HG03457 (cell line): ENCODE measurements at regions not wholly inside any gene's neighbourhood (a gene's known extent, or its start where the extent isn't known, plus 50 kb on each side); places are given as distances from the start of the nearest gene placed in this dataset.
"Not testable (repeated sequence)": the region's sequence is repeated elsewhere in the genome, so short reads cannot be mapped to it uniquely, and the experiment has no call there.

Experiments
- ATAC-seq: cut with Tn5 transposase; IDR thresholded peaks from one replicate; pipeline ENCODE4 v1.9.1; 2021; ENCODE audit warnings: moderate number of reproducible peaks; ENCODE audit not compliant: unreplicated experiment

DNA sequence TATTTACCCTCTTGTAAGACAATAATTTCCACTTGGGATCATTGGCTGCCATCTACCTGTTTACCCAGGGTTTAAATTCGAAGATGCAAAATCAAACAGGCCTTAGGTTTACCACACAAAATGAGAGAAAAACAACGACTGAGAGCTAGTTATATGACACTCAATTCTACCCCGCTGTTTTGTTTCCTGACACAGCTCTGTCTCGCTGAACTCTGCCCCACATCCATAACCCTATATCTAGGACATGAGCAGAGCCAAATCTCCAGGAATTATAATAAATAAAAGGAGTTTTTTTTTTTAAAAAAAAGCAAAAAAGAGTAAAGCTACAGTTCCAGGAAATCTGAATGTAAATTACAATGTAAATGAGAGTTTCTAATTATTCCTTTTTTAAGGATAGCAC is 165.4 kb upstream of the NR2F2 start:
- no peak for ATAC-seq

DNA sequence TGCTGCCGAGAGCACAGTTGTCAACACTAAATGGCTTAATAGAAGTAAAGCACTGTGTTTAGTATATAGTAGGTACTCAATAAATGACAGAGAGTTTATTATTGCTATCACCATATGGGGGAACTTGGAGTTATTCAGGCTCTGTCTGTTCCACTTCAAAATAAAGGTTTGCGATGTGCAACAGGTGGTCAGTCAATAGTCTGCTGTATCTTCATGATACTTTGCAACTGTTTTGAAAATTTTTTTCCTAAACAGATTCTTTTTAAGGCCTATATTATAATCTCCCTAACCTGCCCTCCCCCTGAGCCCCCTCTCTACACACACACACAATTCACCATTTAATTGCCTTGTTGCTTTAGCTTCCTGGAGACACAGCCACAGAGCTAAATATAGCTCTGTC is 164.7 kb upstream of the NR2F2 start:
- ATAC-seq, result no peak

DNA sequence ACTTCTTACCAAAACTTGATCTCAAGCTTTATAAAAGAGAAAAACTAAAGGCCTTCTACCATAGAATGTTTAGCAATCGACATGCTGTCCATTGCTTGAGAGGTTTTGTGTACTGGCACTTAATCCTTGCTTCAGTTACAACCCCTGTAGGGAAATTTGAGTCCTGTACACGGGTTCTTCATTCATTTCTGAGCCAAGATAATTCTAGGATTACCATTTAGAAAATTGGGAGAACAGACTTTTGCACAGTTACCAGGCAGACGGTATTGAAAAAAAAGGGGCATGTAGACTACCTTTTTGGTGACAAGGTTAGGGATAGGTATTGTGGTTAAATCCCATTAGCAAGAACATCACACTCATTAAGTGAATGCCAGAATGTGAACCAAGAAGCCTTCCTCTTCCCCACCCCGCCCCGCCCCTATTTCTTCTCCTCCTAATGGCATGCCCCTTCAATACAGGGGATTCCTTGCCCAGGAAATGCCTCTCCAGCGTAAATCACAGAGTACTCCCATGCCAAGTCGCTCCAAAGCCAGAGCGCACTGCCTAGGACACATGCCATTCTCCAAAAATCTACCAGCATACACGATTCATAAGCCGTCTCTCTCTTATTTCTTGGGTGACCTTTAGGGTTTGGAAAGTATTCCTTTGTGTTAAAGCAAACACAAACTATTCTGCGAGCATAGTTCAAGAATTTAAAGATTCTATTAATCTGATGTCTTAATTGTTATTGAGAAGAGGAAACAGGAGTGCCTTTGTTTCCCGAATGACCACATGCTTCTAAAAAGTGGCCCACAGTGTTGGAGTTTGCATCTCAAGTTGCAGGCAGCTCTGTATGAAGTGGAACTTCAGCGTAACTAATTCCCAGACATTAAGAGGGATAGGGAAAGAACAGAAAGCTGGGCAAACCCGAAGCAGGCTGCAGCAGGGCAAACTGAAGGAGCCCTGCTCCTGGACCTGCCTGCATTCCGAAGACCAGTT is 164.0 kb upstream of the NR2F2 start:
- ATAC-seq, result no peak

DNA sequence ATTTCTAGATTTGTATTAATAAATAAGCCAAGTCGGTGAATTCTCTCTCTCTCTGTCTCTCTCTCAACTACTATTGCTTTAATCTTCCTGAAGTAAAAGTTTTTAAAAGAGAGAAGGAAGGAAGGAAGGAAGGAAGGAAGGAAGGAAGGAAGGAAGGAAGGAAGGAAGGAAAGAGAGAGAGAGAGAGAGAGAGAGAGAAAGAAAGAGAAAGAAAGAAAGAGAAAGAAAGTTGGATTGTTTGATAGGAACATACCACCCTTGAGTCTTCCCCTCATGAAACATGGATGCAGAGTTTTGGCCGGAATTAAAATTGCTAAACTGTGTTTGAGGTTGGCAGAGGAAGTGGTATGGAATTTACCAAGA is 159.9 kb upstream of the NR2F2 start:
- ATAC-seq, result not testable (repeated sequence)

DNA sequence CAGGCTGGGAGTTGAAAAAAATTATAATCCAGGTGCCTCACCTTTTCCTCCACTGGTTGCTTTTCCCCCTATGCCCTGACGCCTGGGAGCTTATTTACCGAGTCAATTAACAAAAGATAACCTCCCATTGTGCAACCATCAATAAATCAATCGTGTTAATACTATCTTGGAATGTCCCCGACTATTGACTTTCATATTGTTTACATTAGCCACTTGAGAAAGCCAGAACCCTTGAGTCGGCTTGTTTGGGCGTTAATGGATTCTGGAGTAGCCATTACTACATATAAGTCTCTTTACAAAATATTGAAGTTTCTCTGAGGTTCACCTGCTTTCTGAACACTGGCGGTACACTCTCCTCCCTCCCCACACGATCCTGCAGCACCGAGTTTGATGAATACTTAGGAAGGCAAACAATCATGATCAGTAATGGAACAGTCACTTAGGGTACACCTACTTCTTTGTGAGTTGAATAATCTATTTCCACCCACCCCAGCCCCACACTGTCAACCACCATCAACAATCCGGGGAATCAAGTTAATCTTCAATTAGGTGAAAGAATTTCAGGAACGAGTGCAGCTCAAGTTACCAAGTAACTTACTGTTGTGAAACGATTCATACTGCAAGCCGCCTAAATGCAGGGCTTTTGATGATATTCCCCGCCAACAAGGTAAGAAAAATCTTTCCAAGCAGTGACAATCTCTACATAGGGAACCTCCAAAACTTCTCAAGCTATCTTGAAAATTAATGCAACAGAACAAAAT is 159.3 kb upstream of the NR2F2 start:
- no peak for ATAC-seq

DNA sequence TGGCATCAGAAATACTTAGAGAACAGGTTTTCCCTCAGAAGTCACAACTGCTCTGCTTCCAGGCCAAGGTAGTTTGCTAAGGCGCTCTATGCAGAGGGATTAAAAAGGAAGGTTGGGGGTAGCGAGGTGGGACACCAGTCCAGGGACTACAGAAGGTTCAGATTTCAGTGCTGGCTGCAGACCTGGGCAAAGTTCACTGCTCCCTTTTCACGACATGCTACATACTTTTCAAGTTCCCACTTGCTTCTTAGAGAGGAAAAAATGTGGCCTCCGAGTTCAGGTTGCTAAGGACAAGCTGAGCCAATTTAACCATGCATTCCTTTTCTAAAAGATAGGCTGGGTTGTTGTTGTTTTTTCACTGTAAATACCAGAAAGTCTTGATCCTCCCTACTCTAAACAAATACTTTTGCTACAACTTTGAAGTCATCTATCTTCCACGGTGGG is 158.6 kb upstream of the NR2F2 start:
- no peak for ATAC-seq

DNA sequence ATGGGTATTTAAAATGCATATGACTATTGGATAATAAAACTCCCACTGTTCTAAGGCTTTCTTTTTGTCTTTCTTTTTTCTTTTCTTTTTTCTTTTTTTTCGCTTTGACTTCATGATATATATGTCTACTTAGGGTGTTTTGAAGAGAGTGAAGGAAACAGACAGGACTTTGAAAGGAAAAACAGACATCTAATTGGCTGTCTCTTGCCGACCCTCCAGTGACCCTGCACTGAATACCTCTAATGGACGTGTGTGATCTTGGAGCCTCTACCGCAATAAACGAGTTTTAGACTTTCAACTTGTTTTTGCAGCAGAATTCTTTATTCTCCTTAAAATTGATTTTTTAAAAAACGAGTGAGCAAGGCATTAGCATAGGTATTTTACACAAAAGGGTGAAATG is 158.1 kb upstream of the NR2F2 start:
- no peak for ATAC-seq

DNA sequence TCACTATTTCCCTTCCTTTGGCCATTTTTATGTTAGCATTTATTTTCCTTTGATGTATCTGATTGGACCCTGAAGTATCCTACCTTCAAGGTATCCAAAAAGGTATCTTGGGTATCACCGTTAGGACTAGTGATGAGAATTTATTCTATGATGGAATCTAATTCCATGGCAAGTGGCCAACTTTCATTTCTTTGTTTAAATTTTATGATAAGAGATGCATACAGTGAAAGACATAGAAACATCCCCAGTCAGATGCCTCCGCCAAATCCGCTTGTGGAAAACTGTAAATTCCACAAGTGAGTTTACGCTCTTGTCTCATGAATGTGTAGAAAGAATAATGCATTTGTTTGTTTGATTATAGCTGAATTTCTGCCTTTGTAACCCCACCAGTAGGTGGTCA is 153.7 kb upstream of the NR2F2 start:
- ATAC-seq, result no peak

DNA sequence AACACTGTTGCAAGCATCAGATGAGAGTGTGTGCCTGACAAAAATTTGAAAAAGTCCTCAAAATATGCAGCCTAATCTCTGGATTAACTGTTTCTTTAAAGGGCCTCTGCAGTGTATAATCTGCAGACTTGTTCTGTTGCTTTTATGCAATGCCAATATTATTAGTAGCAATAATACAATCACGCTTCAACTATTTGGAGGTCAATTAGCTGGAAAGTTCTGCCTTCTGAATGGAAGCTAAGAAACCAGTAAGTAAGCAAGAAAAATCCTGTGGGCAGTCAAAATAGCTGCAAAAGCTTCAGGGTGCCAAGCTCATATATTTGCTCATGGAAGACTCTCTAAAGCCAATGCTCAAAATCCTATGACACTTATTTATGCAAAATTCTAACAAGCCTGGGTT is 153.2 kb upstream of the NR2F2 start:
- ATAC-seq, result no peak

DNA sequence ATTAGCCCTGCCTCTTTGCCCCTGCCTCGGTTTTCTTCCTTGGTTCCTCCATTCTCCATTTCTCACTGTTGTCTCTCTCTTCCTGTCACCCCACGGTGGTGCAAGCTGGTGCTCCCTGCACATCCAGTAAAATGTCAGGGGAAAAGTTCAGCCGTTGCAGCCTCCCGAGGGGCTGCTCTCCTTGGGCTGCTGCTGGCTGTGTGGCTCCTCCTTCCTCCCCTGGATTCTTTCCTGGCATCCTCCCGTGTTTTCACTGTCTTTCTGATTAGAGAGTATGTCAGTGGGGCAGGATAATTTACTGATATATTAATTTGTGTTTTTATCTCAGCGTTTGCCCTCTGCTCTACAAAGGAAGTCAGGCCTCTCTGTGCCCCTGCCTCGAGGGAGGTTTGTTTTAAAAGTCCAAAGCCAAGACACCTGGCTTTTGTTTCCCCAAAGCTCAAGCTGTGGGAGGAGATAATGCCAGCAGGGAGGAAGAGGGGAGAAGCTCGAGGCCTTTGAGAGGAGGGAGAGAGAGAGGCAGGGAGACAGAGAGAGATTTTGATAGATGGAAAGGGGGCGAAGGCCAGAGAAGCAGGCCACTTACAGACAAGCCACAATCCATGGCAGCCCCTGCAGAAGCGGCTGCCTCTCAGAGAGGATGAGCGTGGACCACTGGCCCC is 150.3 kb upstream of the NR2F2 start:
- ATAC-seq, result no peak

DNA sequence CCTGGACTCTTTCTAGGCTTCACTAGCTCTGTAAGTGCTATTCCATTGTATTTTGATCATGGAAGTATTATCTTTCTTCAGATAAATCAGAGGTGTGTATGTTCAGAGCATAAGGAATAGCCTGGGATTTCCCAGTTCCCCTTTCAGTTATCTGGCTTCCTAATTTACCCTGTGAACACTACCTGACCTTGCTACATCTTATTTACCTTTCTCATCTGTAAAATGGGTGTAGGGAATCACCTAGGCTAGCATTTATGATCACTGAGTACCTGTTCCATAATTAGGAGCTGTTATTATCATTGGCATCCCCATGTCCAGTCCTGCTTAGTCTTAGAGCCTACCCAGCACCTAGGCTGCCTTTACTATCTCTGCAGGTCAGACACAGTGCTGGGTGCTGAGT is 149.3 kb upstream of the NR2F2 start:
- no peak for ATAC-seq

DNA sequence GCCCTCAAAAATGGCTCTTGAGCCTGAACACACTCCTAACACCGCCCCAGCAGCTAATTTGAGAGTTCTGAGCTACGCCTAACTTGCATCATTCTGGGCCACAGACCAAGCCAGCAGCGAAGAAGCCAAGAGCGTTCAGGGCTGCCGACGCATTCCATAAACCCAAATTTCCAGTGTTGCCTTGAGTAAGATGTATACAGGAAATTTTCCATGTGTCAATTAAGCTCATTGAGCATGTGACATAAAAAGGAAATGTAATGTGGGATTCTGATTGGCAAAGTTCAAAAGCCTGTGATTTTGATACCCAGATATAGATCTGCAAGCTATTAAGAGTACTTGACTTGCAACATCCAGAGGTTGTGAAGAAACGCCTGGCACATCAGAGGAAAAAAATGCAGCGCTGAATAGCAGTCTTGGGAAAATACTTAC is 148.6 kb upstream of the NR2F2 start:
- no peak for ATAC-seq

DNA sequence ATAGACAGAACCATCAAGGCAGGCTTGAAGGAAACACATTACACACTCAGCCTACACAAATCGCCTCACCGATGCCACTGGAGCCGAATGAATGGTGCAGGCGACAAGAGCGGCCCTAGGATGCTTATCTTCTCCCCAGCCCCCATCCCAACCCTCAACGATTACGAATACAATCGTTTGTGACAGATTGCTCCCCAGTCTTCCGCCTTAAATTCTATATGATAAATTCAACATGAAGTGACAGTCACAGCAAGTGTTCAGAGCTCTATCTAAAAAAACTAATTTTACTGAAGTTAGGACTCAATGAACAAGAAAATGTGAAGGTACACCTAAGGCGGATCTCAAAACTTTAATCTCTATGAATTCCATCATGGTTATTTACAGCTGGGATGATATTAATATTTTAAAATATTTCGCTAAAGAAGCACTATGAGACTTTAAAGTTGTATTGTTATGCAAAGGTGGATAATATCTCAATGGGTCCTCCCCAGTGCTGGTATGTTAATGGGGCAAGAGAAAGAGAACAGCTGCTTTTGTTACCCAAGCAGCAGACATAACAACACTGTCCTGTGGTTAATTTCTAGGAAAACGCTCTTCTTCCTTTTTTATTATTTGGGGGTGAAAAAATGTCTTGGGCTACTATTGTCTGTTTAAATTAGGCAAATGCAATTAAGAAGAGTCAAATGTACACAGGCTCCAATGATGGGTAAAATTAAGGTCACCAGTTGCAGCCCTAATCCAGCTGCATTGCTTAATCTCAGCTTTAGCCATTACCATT is 147.6 kb upstream of the NR2F2 start:
- ATAC-seq, result no peak

DNA sequence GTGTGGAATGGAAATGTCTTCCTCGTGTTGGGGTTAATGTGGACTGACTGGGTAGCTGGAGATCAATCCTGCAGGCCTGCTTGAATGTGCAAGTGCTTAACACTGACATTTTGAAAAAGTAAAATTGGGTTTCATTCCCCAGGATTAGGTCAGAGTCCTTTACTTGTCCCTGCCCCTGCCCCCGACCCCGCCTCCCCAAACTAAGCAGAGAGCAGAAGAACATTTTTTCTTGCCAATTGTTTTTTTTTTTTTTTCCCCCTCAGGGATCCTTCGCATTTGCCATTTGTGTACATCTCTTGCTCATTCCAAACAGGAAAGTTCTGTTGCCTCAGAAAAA is 147.0 kb upstream of the NR2F2 start:
- ATAC-seq, result no peak

DNA sequence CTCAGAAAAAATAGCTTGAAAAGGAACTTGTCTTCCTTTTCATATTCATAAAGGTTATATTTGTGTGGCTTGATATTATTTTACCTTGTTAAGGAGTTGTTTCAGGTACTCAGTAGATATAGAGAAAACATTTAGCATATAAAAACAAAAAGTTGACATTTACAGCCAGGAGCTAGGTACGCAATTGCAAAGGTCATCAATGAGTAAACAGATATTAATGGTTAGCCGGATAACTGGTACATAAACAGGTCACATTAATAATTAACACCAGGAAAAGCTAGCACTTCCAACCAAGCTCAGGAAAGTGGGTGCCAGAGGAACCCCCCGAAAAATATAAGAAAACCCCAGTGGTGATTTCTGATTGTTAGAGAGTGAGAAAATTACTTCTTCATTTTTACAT is 146.6 kb upstream of the NR2F2 start:
- ATAC-seq, result no peak

DNA sequence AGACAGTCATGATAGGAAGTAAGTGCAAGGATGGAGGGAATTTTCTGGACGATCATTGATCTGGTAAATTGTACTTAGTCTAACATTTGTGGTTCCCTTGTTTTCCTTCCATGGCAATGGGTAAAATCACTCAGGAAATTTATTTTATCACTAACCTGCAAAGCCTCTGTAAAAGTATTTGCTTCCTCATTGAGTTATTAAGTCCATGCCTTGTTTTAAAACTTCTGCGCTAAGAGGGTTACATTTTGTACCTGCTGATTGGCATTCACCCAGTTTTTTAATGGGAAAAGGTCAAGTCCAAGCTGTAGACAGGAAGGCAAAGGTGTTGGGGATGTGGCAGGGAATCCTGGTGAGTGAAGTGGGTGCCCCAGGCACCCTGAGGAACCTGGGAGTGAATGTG is 146.2 kb upstream of the NR2F2 start:
- no peak for ATAC-seq

DNA sequence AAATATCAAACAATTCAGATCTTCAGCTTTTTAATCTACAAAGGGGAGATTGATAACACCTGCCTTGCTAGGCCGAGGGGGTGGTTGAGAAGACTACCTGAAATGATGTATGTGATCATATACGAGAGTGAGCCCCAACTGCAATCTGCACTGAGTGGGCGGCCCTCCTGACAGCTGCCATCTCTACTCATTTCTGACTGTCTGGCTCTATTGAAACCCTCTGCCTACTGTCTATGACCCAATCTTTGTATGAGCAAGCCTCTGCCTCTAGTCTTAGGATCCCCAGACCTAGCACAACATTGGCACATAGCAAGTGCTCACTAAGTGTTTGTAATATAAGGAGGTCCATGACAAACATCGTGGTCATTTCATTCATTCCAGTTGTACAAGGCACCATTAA is 144.4 kb upstream of the NR2F2 start:
- no peak for ATAC-seq

DNA sequence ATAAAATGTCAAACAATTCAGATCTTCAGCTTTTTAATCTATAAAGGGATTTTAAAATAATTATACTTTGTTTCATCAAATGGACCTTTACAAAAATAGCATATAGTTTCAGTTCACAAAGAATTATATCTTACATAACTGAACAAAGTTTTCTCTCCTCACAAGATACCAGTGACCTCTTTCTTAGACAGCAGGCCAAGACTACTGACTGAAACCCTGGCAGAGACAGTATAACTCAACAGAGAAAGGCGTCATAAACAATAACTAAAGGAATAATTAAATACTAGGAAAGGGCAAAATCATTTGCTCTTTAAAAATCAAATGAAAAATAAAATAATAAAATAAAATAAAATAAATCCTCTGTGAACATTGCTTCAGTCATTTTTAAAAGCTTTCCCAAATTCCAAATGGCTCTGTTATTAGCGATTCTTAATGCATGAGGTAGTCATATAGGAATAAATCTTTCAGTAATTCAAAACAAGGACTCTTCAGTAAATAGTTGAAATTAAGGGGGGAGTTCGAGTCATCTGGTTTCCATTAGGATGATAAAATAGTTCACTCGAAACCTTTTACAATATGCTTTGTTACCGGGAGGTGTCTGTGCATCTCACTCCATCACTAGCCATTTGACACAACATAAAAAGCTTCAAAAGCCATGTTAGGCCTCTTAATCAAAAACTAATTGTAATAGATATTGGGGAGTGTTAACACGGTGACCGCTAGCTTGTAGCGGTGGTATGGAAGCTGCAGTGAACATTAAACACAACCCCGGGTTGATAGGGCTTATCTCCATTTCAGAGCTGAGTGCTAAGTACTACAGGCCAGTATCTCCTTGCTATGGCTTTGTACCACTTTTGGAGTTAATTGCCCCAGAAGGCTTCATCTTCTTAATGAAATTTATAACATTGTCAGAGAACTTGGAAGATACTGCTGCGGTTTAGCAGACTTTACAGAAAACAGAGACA is 142.9 kb upstream of the NR2F2 start:
- ATAC-seq, result no peak

DNA sequence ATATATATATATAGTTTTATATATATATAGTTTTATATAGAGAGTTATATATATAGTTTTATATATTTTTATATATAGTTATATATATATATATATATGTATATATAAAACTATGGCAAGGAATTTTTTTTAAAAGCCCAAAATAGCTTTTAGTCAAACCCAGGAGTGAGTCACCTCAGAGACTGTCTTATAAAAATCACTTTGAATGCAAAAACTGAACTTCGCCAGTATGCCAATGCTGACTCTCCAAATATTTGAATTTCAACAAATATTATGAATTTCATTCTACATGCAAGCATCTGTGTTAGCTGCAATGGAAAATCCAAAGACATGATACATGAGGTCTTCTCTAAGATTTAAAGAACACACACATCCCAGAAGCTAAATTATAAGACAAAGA is 132.8 kb upstream of the NR2F2 start:
- no peak for ATAC-seq

DNA sequence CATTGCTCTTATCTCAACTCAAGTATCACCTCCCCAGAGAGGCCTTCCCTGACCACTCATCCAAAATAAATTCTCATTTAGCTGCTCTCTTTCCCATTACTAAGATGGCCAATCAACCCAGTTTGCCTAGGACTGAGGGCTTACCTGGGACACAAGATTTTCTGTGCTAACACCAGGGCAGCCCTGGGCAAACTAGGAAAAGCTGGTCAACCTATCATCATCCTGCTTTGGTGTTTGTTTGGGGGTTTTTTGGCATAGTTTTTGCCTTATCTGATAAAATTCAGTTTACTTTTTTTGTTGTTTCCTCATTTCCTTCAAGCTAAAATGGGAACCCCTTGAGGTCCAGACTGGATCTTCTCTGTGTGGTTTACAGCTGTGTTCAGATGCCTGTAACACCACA is 131.4 kb upstream of the NR2F2 start:
- no peak for ATAC-seq
